ENCODE measurements at regions not wholly inside any gene's neighbourhood (a gene's known extent, or its start where the extent isn't known, plus 50 kb on each side); places are given as distances from the start of the nearest gene placed in this dataset.
A peak's percentile ranks its signal among the peaks of the same experiment; 100 is the strongest.

DNA sequence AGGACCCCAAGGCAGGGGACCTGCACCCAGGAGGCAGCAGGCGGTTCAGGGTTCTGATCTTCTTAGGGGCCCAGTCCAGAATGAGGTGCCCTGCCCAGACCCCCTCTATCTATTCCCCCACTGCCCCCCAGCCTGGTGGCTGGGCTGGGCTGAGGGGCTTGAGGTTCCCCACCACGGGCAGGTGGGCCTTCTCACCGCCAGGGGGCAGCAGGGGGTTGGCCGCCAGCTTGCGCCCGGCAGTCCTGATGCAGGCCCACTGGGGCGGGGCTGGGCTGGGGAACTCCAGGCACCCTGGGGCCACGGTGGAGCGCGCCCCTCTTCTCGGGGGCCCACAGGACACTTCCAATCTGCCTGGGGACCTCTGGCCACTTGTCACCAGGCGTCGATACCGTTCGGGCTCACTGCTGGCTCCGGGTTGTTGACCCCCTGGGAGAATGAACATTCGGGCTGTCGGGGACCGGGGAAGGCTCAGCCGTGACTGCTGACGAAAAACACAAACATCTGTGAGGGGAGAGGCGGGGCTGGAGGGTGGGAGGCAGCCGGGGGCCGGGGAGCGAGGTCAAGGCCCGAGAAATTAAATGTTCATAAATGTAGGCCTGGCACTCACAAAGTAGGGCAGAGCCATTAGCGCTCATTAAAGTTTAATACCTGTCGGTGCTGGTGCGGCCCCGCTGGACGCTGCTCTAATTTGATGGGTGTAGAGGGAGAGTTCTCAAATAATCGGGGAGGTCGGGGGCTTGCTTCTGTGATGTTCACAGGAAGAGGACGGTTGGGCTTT is 219.3 kb upstream of the GSE1 start (continued):
- no peak for TF ChIP-seq TBX3 (IDR thresholded peaks at IDR 0.05; ENCODE audit: borderline replicate concordance)
- TF ChIP-seq, protein P1, sequence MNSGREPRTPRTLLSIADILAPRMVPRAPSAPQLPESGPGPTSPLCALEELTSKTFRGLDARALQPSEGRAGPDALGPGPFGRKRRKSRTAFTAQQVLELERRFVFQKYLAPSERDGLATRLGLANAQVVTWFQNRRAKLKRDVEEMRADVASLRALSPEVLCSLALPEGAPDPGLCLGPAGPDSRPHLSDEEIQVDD (CRISPR knock-in tag; IDR thresholded peaks at IDR 0.05; ENCODE audit: borderline replicate concordance): 0 out of 2 replicates have a peak, but pooled peaks have one; percentile 47
- TF ChIP-seq, protein P2, sequence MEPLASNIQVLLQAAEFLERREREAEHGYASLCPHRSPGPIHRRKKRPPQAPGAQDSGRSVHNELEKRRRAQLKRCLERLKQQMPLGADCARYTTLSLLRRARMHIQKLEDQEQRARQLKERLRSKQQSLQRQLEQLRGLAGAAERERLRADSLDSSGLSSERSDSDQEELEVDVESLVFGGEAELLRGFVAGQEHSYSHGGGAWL (CRISPR knock-in tag; IDR thresholded peaks at IDR 0.05): 0 out of 2 replicates have a peak, but pooled peaks have one; percentile 35
- TF ChIP-seq, protein P3, sequence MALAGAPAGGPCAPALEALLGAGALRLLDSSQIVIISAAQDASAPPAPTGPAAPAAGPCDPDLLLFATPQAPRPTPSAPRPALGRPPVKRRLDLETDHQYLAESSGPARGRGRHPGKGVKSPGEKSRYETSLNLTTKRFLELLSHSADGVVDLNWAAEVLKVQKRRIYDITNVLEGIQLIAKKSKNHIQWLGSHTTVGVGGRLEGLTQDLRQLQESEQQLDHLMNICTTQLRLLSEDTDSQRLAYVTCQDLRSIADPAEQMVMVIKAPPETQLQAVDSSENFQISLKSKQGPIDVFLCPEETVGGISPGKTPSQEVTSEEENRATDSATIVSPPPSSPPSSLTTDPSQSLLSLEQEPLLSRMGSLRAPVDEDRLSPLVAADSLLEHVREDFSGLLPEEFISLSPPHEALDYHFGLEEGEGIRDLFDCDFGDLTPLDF (CRISPR knock-in tag; IDR thresholded peaks at IDR 0.05): no peak
- TF ChIP-seq, protein P4, sequence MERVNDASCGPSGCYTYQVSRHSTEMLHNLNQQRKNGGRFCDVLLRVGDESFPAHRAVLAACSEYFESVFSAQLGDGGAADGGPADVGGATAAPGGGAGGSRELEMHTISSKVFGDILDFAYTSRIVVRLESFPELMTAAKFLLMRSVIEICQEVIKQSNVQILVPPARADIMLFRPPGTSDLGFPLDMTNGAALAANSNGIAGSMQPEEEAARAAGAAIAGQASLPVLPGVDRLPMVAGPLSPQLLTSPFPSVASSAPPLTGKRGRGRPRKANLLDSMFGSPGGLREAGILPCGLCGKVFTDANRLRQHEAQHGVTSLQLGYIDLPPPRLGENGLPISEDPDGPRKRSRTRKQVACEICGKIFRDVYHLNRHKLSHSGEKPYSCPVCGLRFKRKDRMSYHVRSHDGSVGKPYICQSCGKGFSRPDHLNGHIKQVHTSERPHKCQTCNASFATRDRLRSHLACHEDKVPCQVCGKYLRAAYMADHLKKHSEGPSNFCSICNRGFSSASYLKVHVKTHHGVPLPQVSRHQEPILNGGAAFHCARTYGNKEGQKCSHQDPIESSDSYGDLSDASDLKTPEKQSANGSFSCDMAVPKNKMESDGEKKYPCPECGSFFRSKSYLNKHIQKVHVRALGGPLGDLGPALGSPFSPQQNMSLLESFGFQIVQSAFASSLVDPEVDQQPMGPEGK (CRISPR knock-in tag; IDR thresholded peaks at IDR 0.05): peak; percentile 72
- TF ChIP-seq HNRNPK (IDR thresholded peaks at IDR 0.05; ENCODE audit: low read depth, low read length, poor library complexity, severe bottlenecking): peak; percentile 90
- TF ChIP-seq ZNF430 (CRISPR knock-in tag; IDR thresholded peaks at IDR 0.05): no peak
- 0 out of 2 replicates have a peak, but pooled peaks have one; percentile 44 for TF ChIP-seq MYC (CRISPR knock-in tag; IDR thresholded peaks at IDR 0.05; ENCODE audit: borderline replicate concordance)
- 0 out of 2 replicates have a peak, but pooled peaks have one; percentile 59 for TF ChIP-seq KLF12 (CRISPR knock-in tag; IDR thresholded peaks at IDR 0.05; ENCODE audit: borderline replicate concordance)
- TF ChIP-seq, protein P5, sequence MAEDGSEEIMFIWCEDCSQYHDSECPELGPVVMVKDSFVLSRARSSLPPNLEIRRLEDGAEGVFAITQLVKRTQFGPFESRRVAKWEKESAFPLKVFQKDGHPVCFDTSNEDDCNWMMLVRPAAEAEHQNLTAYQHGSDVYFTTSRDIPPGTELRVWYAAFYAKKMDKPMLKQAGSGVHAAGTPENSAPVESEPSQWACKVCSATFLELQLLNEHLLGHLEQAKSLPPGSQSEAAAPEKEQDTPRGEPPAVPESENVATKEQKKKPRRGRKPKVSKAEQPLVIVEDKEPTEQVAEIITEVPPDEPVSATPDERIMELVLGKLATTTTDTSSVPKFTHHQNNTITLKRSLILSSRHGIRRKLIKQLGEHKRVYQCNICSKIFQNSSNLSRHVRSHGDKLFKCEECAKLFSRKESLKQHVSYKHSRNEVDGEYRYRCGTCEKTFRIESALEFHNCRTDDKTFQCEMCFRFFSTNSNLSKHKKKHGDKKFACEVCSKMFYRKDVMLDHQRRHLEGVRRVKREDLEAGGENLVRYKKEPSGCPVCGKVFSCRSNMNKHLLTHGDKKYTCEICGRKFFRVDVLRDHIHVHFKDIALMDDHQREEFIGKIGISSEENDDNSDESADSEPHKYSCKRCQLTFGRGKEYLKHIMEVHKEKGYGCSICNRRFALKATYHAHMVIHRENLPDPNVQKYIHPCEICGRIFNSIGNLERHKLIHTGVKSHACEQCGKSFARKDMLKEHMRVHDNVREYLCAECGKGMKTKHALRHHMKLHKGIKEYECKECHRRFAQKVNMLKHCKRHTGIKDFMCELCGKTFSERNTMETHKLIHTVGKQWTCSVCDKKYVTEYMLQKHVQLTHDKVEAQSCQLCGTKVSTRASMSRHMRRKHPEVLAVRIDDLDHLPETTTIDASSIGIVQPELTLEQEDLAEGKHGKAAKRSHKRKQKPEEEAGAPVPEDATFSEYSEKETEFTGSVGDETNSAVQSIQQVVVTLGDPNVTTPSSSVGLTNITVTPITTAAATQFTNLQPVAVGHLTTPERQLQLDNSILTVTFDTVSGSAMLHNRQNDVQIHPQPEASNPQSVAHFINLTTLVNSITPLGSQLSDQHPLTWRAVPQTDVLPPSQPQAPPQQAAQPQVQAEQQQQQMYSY (CRISPR knock-in tag; IDR thresholded peaks at IDR 0.05): no peak
